ENCODE measurements at regions not wholly inside any gene's neighbourhood (a gene's known extent, or its start where the extent isn't known, plus 50 kb on each side); places are given as distances from the start of the nearest gene placed in this dataset.

DNA sequence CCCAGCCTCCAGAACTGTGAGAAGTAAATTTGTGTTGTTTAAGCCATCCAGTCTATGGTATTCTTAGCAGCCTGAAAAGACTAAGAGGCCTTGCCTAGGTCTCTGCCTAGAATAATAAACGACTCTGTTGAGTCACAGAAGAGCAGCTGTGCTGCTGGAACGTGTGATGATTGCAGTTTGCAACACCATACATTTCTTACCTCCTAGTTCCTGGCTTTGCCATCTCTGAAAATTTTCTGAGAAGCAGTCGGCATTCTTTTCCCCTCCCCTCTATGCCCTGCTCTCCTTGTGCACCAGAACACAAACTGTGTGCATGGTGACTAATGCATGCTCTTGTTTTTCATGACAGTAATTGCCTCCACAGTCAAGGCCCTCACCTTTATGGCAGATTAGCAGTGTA is 301.3 kb downstream of the IL20RB start:
- intact Hi-C loops (cut with micrococcal nuclease; ENCODE audit: unreplicated experiment): no loop called here
- no peak for DNase-seq
- TF ChIP-seq CTCF (IDR thresholded peaks at IDR 0.05; ENCODE audit: unreplicated experiment): no peak
- no peaks in the 10 kb centered on the region for H3K9me3 Mint-ChIP-seq (ENCODE audit: low read depth, unreplicated experiment)
- CTCF ChIA-PET: interaction anchor here (0.6 to 0.8 kb wide), 2 partner anchors 340 to 434 kb away, joined by 3 to 7 read pairs; no protein-coding TSS in a partner anchor
- H3K4me1 Mint-ChIP-seq (ENCODE audit: low read depth, unreplicated experiment): no peaks in the 10 kb centered on the region
- H3K27me3 Mint-ChIP-seq (ENCODE audit: unreplicated experiment): peaks cover 3% of the 10 kb centered on the region
- H3K4me3 Mint-ChIP-seq (ENCODE audit: low read depth, unreplicated experiment): no peak overlapping the region
- BruUV-seq (replicated peaks): no TSS peak
- no peaks in the 10 kb centered on the region for H3K36me3 Mint-ChIP-seq (ENCODE audit: insufficient read depth, unreplicated experiment)
- no peak overlapping the region for H3K27ac Mint-ChIP-seq (ENCODE audit: unreplicated experiment)

GRCh38 chr3:137259701-137260100 is 301.9 kb downstream of the IL20RB start:
- Mint-ChIP-seq H3K27me3 (ENCODE audit: unreplicated experiment) (peaks cover 9% of the 10 kb centered on the region), H3K4me1 (ENCODE audit: low read depth, unreplicated experiment) (no peaks in the 10 kb centered on the region), H3K4me3 (ENCODE audit: low read depth, unreplicated experiment) (no peak overlapping the region), H3K9me3 (ENCODE audit: low read depth, unreplicated experiment) (no peaks in the 10 kb centered on the region), H3K27ac (ENCODE audit: unreplicated experiment) (no peak overlapping the region), H3K36me3 (ENCODE audit: insufficient read depth, unreplicated experiment) (no peaks in the 10 kb centered on the region)
- DNase-seq: no peak
- TF ChIP-seq CTCF (IDR thresholded peaks at IDR 0.05; ENCODE audit: unreplicated experiment): no peak
- BruUV-seq (replicated peaks): no TSS peak
- intact Hi-C loops (cut with micrococcal nuclease; ENCODE audit: unreplicated experiment): no loop called here
- CTCF ChIA-PET: interaction anchor here (0.8 kb wide), 1 partner anchor 433 kb away, joined by 3 read pairs; no protein-coding TSS in a partner anchor

DNA sequence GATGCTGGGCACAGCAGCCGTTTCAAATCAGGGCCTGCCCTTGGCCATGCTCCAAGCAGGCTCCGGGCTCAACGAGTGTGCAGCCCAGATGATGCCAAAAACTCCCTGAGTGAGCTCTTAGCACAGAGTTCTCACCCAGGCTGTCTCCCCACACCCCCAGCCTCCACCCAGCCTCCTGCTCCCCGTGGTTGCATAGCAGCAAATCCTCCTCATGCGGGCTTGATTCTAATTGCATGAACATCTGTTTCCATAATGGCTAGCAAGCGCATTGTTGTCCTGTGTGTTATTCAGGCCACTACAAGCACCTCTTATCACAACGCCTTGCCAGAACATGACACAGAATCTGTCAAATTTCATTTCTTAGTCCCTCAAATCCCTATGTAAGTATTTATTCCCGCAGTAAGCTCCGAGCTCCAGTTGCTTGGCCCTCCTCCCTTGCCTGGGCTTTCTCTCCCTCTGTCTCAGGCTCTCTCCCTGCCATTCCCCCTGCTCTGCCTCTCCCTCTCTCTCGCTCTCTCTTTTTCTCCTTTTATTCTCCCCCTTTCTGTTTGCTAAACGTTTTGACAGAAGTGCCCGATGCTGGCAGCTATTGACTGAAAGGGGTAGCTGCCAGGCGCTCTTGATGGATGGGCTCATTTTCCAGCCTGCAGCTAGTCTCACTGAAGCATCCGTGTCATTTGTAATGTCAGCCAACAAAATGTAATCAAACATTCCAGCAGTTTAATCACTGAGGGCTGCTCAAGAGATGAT is 306.5 kb downstream of the IL20RB start:
- CTCF ChIA-PET: no interaction called here
- no peaks in the 10 kb centered on the region for H3K4me1 Mint-ChIP-seq (ENCODE audit: low read depth, unreplicated experiment)
- no peak overlapping the region for H3K4me3 Mint-ChIP-seq (ENCODE audit: low read depth, unreplicated experiment)
- H3K9me3 Mint-ChIP-seq (ENCODE audit: low read depth, unreplicated experiment): no peaks in the 10 kb centered on the region
- H3K27me3 Mint-ChIP-seq (ENCODE audit: unreplicated experiment): peaks cover 30% of the 10 kb centered on the region
- TF ChIP-seq CTCF (IDR thresholded peaks at IDR 0.05; ENCODE audit: unreplicated experiment): no peak
- intact Hi-C loops (cut with micrococcal nuclease; ENCODE audit: unreplicated experiment): no loop called here
- no TSS peak for BruUV-seq (replicated peaks)
- no peak overlapping the region for H3K27ac Mint-ChIP-seq (ENCODE audit: unreplicated experiment)
- H3K36me3 Mint-ChIP-seq (ENCODE audit: insufficient read depth, unreplicated experiment): no peaks in the 10 kb centered on the region
- no peak for DNase-seq

DNA sequence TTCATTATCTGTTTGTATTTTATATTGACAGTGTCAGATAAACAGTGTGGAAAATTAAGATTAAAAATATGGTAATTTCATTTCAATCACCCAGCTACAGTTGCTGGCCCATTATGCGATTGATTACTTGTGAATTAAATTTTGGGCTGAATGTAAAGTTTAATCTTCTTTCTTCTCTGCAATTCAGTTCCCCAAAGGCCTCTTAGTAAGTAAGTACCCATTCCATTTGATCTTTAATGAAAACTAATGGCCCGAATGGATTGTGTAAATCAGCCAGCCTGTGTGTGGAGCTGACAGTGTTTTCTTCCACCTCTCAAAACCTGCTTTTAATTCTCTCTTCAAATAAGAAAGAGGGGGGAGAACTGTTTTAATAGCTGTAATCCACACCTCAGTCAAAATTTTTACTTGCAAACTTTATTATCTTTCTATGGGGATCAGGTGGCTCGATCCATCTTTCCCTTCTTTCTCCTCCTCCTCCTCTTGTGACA is 307.1 kb downstream of the IL20RB start:
- Mint-ChIP-seq H3K27ac (ENCODE audit: unreplicated experiment) (no peak overlapping the region), H3K9me3 (ENCODE audit: low read depth, unreplicated experiment) (no peaks in the 10 kb centered on the region), H3K4me3 (ENCODE audit: low read depth, unreplicated experiment) (no peak overlapping the region), H3K27me3 (ENCODE audit: unreplicated experiment) (peaks cover 30% of the 10 kb centered on the region), H3K36me3 (ENCODE audit: insufficient read depth, unreplicated experiment) (no peaks in the 10 kb centered on the region), H3K4me1 (ENCODE audit: low read depth, unreplicated experiment) (no peaks in the 10 kb centered on the region)
- BruUV-seq (replicated peaks): no TSS peak
- no peak for TF ChIP-seq CTCF (IDR thresholded peaks at IDR 0.05; ENCODE audit: unreplicated experiment)
- no peak for DNase-seq
- intact Hi-C loops (cut with micrococcal nuclease; ENCODE audit: unreplicated experiment): no loop called here
- CTCF ChIA-PET: no interaction called here

Measured in Calu3 (cell line).